H9 (cell line): ENCODE measurements at regions not wholly inside any gene's neighbourhood (a gene's known extent, or its start where the extent isn't known, plus 50 kb on each side); places are given as distances from the start of the nearest gene placed in this dataset.

Experiments
- DNase-seq: peaks from one replicate; pipeline ENCODE4 v3.0.0-alpha.2; 2017
- H2AFZ ChIP-seq: one replicate; pipeline ENCODE4 v1.6.1; 2013; ENCODE audit warnings: mild to moderate bottlenecking, low read length, control low read depth, moderate library complexity
- H2AK5ac ChIP-seq: 2 replicates; pipeline ENCODE4 v1.6.1; 2013; ENCODE audit warnings: low read length, control low read depth, mixed read lengths; ENCODE audit not compliant: insufficient read length
- H2BK120ac ChIP-seq: one replicate; pipeline ENCODE4 v1.6.1; 2013; ENCODE audit warnings: low read depth, mild to moderate bottlenecking, low read length, control low read depth, inconsistent platforms; ENCODE audit not compliant: poor library complexity, severe bottlenecking
- H2BK12ac ChIP-seq: 2 replicates; pipeline ENCODE4 v1.6.1; 2013; ENCODE audit warnings: low read length, control low read depth, mixed read lengths, low read depth; ENCODE audit not compliant: insufficient read length
- H2BK15ac ChIP-seq: 2 replicates; pipeline ENCODE4 v1.6.1; 2013; ENCODE audit warnings: low read depth, low read length, control low read depth
- H2BK20ac ChIP-seq: one replicate; pipeline ENCODE4 v1.6.1; 2013; ENCODE audit warnings: low read depth, mild to moderate bottlenecking, low read length, control low read depth, inconsistent platforms; ENCODE audit not compliant: poor library complexity, severe bottlenecking
- H2BK5ac ChIP-seq: 2 replicates; pipeline ENCODE4 v1.6.1; 2013; ENCODE audit warnings: low read length, control low read depth, mixed read lengths; ENCODE audit not compliant: insufficient read length
- H3K14ac ChIP-seq: 2 replicates; pipeline ENCODE4 v1.6.1; 2013; ENCODE audit warnings: low read length, control low read depth; ENCODE audit not compliant: insufficient read depth
- H3K18ac ChIP-seq: 2 replicates; pipeline ENCODE4 v1.6.1; 2013; ENCODE audit warnings: low read depth, mild to moderate bottlenecking, mixed read lengths, low read length, control low read depth; ENCODE audit not compliant: insufficient read length
- H3K23ac ChIP-seq: 2 replicates; pipeline ENCODE4 v1.6.1; 2013; ENCODE audit warnings: low read length, control low read depth, mixed read lengths, low read depth; ENCODE audit not compliant: insufficient read length
- H3K23me2 ChIP-seq: 2 replicates; pipeline ENCODE4 v1.6.1; 2013; ENCODE audit warnings: low read depth, mild to moderate bottlenecking, mixed read lengths, low read length, control low read depth; ENCODE audit not compliant: insufficient read length, poor library complexity, severe bottlenecking
- H3K27ac ChIP-seq: 2 replicates; pipeline ENCODE4 v1.5.1; 2013; ENCODE audit warnings: low read length, control low read depth, mixed read lengths, low read depth; ENCODE audit not compliant: insufficient read length
- H3K27me3 ChIP-seq: 2 replicates; pipeline ENCODE4 v1.6.1; 2013; ENCODE audit warnings: low read length, control low read depth, inconsistent platforms; ENCODE audit not compliant: insufficient read depth
- H3K4ac ChIP-seq: 2 replicates; pipeline ENCODE4 v1.6.1; 2013; ENCODE audit warnings: low read depth, mild to moderate bottlenecking, control low read depth, inconsistent platforms, low read length, moderate library complexity
- H3K4me1 ChIP-seq: 2 replicates; pipeline ENCODE4 v1.6.1; 2013; ENCODE audit warnings: low read length, control low read depth, inconsistent platforms; ENCODE audit not compliant: insufficient read depth
- H3K4me2 ChIP-seq: 2 replicates; pipeline ENCODE4 v1.6.1; 2013; ENCODE audit warnings: low read length, control low read depth, mixed read lengths; ENCODE audit not compliant: insufficient read length, insufficient read depth
- H3K56ac ChIP-seq: 2 replicates; pipeline ENCODE4 v1.6.1; 2013; ENCODE audit warnings: low read depth, mild to moderate bottlenecking, mixed read lengths, low read length, control low read depth; ENCODE audit not compliant: insufficient read length
- H3K79me1 ChIP-seq: 2 replicates; pipeline ENCODE4 v1.6.1; 2013; ENCODE audit warnings: low read depth, mild to moderate bottlenecking, moderate library complexity, low read length, control low read depth, inconsistent platforms; ENCODE audit not compliant: insufficient read depth, poor library complexity, severe bottlenecking
- H3K79me2 ChIP-seq: 2 replicates; pipeline ENCODE4 v1.6.1; 2013; ENCODE audit warnings: low read length, control low read depth, inconsistent platforms; ENCODE audit not compliant: insufficient read depth
- H3K9ac ChIP-seq: 2 replicates; pipeline ENCODE4 v1.6.1; 2013; ENCODE audit warnings: low read length, control low read depth, mixed read lengths; ENCODE audit not compliant: insufficient read length; ENCODE audit errors: extremely low read depth
- H3K9me3 ChIP-seq: one replicate; pipeline ENCODE4 v1.6.1; 2013; ENCODE audit warnings: low read depth, low read length, inconsistent platforms; ENCODE audit not compliant: control insufficient read depth
- H3T11ph ChIP-seq: one replicate; pipeline ENCODE4 v1.6.1; 2013; ENCODE audit warnings: mild to moderate bottlenecking, low read length, control low read depth, inconsistent platforms
- H4K20me1 ChIP-seq: one replicate; pipeline ENCODE4 v1.6.1; 2013; ENCODE audit not compliant: control insufficient read depth, insufficient read length, insufficient read depth
- H4K5ac ChIP-seq: 2 replicates; pipeline ENCODE4 v1.6.1; 2013; ENCODE audit warnings: low read depth, mild to moderate bottlenecking, mixed read lengths, low read length, control low read depth; ENCODE audit not compliant: insufficient read length
- H4K8ac ChIP-seq: replicated peaks from 2 replicates; pipeline ENCODE4 v1.6.1; 2013; ENCODE audit warnings: low read length, control low read depth, mixed read lengths, low read depth; ENCODE audit not compliant: insufficient read length
- H4K91ac ChIP-seq: 2 replicates; pipeline ENCODE4 v1.6.1; 2013; ENCODE audit warnings: low read depth, mild to moderate bottlenecking, moderate library complexity, mixed read lengths, low read length, control low read depth; ENCODE audit not compliant: insufficient read length
- H3K27ac Mint-ChIP-seq, 3 experiments: 2 replicates in 2 of 3; 3 replicates in 1 of 3; pipeline ENCODE4 v1.8.0; 2020 to 2021; ENCODE audit warnings: mixed read lengths in 3 of 3, mild to moderate bottlenecking in 1 of 3, moderate library complexity in 1 of 3
- H3K27me3 Mint-ChIP-seq: 2 replicates; pipeline ENCODE4 v1.8.0; 2021; ENCODE audit warnings: low read depth, mild to moderate bottlenecking, moderate library complexity, mixed read lengths
- H3K36me3 Mint-ChIP-seq, 3 experiments: 2 replicates in 2 of 3; 3 replicates in 1 of 3; pipeline ENCODE4 v1.8.0; 2020 to 2021; ENCODE audit warnings: low read depth in 3 of 3, mixed read lengths in 3 of 3; ENCODE audit not compliant: insufficient read depth in 1 of 3
- H3K4me1 Mint-ChIP-seq, 2 experiments: 2 replicates each; pipeline ENCODE4 v1.8.0; 2020; ENCODE audit warnings: mixed read lengths in 2 of 2
- H3K4me3 Mint-ChIP-seq, 2 experiments: 2 replicates in 1 of 2; 3 replicates in 1 of 2; pipeline ENCODE4 v1.8.0; 2020 to 2021; ENCODE audit warnings: mild to moderate bottlenecking in 2 of 2, mixed read lengths in 2 of 2, moderate library complexity in 1 of 2
- H3K9me3 Mint-ChIP-seq, 2 experiments: 2 replicates in 1 of 2; 3 replicates in 1 of 2; pipeline ENCODE4 v1.8.0; 2020; ENCODE audit warnings: mild to moderate bottlenecking in 2 of 2, mixed read lengths in 2 of 2, moderate library complexity in 1 of 2
- CTCF ChIP-seq: fragments of 200-600 bp; sonication (generic); conservative IDR thresholded peaks from 3 replicates; pipeline ENCODE4 v1.8.0; 2021; ENCODE audit warnings: antibody characterized with exemption, mild to moderate bottlenecking
- WGBS: extraction: QIAGEN DNeasy Blood & Tissue Kit; methylation state at CpG from one replicate; pipeline ENCODE4 v1.1.7; 2013; ENCODE audit warnings: missing lambda C conversion rate, low lambda C conversion rate, mixed read lengths; ENCODE audit not compliant: insufficient read length; ENCODE audit errors: extremely low coverage; 5-methylcytosine and 5-hydroxymethylcytosine counted together

GRCh38 chr2:118632921-118633320 is 214.5 kb downstream of the EN1 start:
- TF ChIP-seq CTCF, result no peak
- Histone ChIP-seq H3K79me1 (no peaks in the 10 kb centered on the region), H4K91ac (no peak overlapping the region), H2BK12ac (no peak overlapping the region), H3K4ac (no peak overlapping the region), H4K8ac (no peak overlapping the region), H3K14ac (no peak overlapping the region), H3K27me3 (no peaks in the 10 kb centered on the region), H3K27ac (no peak overlapping the region), H3K4me2 (no peak overlapping the region), H2BK120ac (no peak overlapping the region), H3K18ac (no peak overlapping the region), H2BK20ac (no peak overlapping the region), H2BK5ac (no peak overlapping the region), H3K23ac (no peak overlapping the region), H3K4me1 (peaks cover 14% of the 10 kb centered on the region), H3K23me2 (no peaks in the 10 kb centered on the region), H3T11ph (no peak overlapping the region), H2AK5ac (no peak overlapping the region), H3K79me2 (no peaks in the 10 kb centered on the region), H4K5ac (no peak overlapping the region), H4K20me1 (no peaks in the 10 kb centered on the region), H2AFZ (no peak overlapping the region), H3K9me3 (no peaks in the 10 kb centered on the region), H2BK15ac (no peak overlapping the region), H3K56ac (no peak overlapping the region), H3K9ac (no peak overlapping the region)
- no CpG with 5 or more reads among the region's 11 CpGs for WGBS
- Mint-ChIP-seq H3K36me3 (peaks cover 3 to 4% (median 4%) of the 10 kb centered on the region in 3 experiments; a peak in 4 of 7 replicates), H3K27me3 (peaks cover 16% of the 10 kb centered on the region), H3K27ac (no peak overlapping the region), H3K4me3 (no peak overlapping the region), H3K4me1 (peaks cover 28 to 32% of the 10 kb centered on the region in 2 experiments), H3K9me3 (peaks cover 0 to 5% of the 10 kb centered on the region in 2 experiments; a peak in 2 of 5 replicates)
- no peak for DNase-seq
